BJ (cell line): ENCODE measurements at regions not wholly inside any gene's neighbourhood (a gene's known extent, or its start where the extent isn't known, plus 50 kb on each side); places are given as distances from the start of the nearest gene placed in this dataset.

ENCODE experiments used
- CTCF ChIA-PET: fragments of 350-600 bp; formaldehyde crosslinking; extraction: SDS; loops from one replicate; lab custom pipeline; 2021; ENCODE audit warnings: antibody characterized with exemption, inconsistent platforms; lab: Yijun Ruan, JAX
- POLR2A ChIA-PET: fragments of 300-600 bp; sonication (Branson Sonifier 250); formaldehyde crosslinking; extraction: SDS; loops from one replicate; lab custom pipeline; 2021; ENCODE audit warnings: antibody characterized with exemption; lab: Charles Lee
- DNase-seq: peaks from one replicate; pipeline ENCODE4 v3.0.0-alpha.2; 2011; ENCODE audit warnings: low read depth
- H3K27me3 ChIP-seq: 2 replicates; pipeline ENCODE4 v1.6.0; 2011; ENCODE audit warnings: low read length; ENCODE audit not compliant: control insufficient read depth, insufficient read depth
- H3K36me3 ChIP-seq: 2 replicates; pipeline ENCODE4 v1.5.1; 2011; ENCODE audit warnings: low read length; ENCODE audit not compliant: control insufficient read depth, insufficient read depth
- H3K4me3 ChIP-seq: 2 replicates; pipeline ENCODE4 v1.5.1; 2011; ENCODE audit warnings: low read depth, mild to moderate bottlenecking, control low read depth, low read length
- CTCF ChIP-seq: IDR thresholded peaks from 2 replicates; pipeline ENCODE4 v1.5.1; 2011; ENCODE audit warnings: low read depth, mild to moderate bottlenecking, control low read depth, inconsistent platforms, low read length, moderate library complexity; ENCODE audit not compliant: insufficient read depth

DNA sequence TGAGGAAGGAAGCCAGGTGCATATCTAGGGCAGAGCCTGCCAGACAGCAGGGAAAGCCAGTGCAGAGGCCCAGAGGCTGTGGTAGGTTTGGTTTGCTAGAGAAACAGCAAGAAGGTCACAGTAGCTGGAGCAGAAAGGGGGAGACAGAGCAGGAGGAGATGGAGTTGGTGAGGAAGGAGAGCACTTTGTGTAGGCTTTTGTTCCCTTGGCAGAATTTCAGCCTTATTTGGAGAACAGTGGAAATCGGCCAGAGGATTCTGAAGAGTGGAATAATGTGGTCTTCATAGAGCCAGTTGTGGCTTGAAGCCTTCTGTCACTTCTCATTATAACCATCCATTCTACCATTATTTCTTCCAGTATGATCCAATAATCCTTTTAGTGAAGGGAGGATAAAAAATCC lies 212.9 kb upstream of the FAR2 start:
- CTCF ChIA-PET = no interaction called here

GRCh38 chr12:28936711-28937110 lies 212.4 kb upstream of the FAR2 start:
- no peak for DNase-seq
- no peaks in the 10 kb centered on the region for H3K36me3 ChIP-seq
- H3K27me3 ChIP-seq = no peaks in the 10 kb centered on the region
- no peak for TF ChIP-seq CTCF
- ChIA-PET POLR2A (no interaction called here), CTCF (no interaction called here)
- H3K4me3 ChIP-seq = no peak overlapping the region

More for the DNA sequence above, 212.9 kb upstream of the FAR2 start:
- no peak for DNase-seq
- Histone ChIP-seq H3K36me3 (no peaks in the 10 kb centered on the region), H3K27me3 (no peaks in the 10 kb centered on the region), H3K4me3 (no peak overlapping the region)
- POLR2A ChIA-PET = no interaction called here
- no peak for TF ChIP-seq CTCF

GRCh38 chr12:28937196-28937595 lies 211.9 kb upstream of the FAR2 start:
- POLR2A ChIA-PET = no interaction called here
- Histone ChIP-seq H3K27me3 (no peaks in the 10 kb centered on the region), H3K4me3 (no peak overlapping the region), H3K36me3 (no peaks in the 10 kb centered on the region)
- TF ChIP-seq CTCF = no peak
- no peak for DNase-seq
- CTCF ChIA-PET = no interaction called here

DNA sequence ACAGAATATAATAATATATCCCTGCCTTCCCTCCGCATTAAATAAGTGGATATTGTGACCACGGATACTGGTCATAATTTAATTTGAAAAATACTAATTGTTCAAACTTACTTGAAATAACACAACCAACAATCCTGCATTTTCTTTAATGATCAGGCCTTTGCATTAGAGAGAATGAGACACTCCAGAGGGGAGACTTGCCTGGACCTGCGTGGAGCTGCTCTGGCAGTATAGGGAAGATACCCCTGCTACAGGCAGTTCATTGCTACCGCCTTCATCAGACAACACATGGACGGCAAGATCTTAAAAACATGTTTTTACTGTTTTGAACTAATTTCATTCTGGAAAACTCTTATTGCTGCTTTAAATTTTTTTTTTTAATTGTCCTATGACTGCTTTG lies 211.0 kb upstream of the FAR2 start:
- H3K4me3 ChIP-seq = no peak overlapping the region
- DNase-seq = no peak
- no peaks in the 10 kb centered on the region for H3K27me3 ChIP-seq
- no peak for TF ChIP-seq CTCF
- no peaks in the 10 kb centered on the region for H3K36me3 ChIP-seq
- POLR2A ChIA-PET = no interaction called here
- CTCF ChIA-PET = no interaction called here

DNA sequence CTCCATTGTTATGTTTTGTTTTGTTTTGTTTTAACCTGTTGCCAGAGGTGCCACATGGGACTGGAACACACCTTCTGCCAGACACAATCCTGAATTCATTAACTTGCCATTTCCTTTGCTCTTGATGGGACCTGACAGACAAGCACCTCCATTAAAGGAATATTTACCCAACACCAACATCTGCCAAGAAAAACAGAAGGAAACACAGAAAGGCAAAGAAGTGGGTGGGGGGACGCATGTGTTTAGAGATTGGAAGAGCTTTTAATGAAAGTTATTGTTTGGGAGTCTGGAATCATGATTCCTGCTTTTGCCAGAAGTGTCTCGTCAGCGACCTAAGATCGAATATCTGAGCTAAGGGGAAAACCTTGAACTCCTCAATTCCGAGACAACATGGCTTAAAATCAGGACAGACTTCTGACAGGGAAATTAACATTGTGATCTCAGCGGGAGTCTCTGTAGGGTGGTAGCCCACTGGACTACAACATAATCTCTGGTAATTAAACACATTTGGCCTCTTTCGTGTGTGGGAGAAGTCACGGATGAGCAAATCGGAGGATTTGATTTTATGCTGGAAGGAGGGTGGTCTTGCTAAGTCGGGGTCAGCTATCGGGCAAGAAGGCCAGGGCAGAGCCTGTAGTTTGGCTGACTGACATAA lies 210.4 kb upstream of the FAR2 start:
- H3K4me3 ChIP-seq = no peak overlapping the region
- DNase-seq = no peak
- H3K27me3 ChIP-seq = no peaks in the 10 kb centered on the region
- CTCF ChIA-PET = no interaction called here
- no peaks in the 10 kb centered on the region for H3K36me3 ChIP-seq
- POLR2A ChIA-PET = no interaction called here
- TF ChIP-seq CTCF = no peak
